ENCODE measurements at regions not wholly inside any gene's neighbourhood (a gene's known extent, or its start where the extent isn't known, plus 50 kb on each side); places are given as distances from the start of the nearest gene placed in this dataset.
A peak's percentile ranks its signal among the peaks of the same experiment; 100 is the strongest.

DNA sequence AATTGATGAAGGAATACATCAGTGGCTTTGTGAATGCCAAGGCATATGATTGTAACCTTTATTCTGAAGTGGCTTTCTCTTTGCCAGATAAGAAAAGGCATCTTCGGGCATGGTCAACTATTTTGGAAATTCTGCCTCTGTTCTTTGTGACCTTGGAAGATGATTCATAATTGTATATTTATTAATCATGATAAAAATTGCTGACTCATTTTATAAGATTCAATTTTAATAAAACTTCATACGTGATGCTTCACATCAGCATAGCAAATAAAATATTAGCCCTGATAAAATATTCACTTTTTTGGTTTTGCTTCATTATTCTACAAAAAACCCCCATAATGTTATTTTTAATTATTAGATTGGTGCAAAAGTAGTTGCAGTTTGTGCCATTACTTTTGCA is 200.5 kb downstream of the MACC1 start (continued):
- peak; percentile 33 to 70; a peak in 3 of 4 replicates for TF ChIP-seq MAFK (conservative IDR thresholded peaks at IDR 0.05 in 1 of 2, IDR thresholded peaks at IDR 0.05 in 1 of 2; ENCODE audit: low read length in 2 of 2)

DNA sequence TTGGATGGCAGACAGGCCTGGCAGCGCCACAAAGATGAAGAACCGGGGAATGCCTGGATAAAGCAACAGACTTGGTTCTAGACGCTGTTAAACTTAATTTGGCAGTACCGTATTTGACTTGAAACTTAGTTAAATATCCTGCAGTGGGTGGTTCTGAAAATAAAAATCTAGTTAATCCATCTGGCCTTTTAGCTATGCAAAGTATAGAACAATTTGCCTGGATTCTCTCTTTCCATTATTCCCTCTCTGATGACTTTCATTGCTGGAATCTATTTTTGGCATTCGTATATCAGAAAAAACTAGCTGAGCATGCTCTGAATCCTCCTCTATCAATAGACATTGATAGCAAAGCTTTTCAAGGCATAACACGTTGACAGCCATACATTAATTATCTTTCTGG is 203.6 kb downstream of the MACC1 start:
- Histone ChIP-seq H3K9ac (ENCODE audit: insufficient read depth, low read depth, low read length) (no peak overlapping the region), H3K4me3 (replicated peaks in 1 of 3; ENCODE audit: insufficient read depth in 1 of 3, low read depth in 2 of 3, low read length in 3 of 3) (no peak overlapping the region), H3K79me2 (ENCODE audit: insufficient read depth, low read length) (no peaks in the 10 kb centered on the region), H3K36me3 (replicated peaks in 1 of 2; ENCODE audit: control insufficient read depth in 1 of 2, insufficient read depth in 2 of 2, low read length in 2 of 2) (no peaks in the 10 kb centered on the region), H3K27me3 (ENCODE audit: control insufficient read depth in 1 of 2, insufficient read depth in 2 of 2, low read length in 2 of 2) (no peaks in the 10 kb centered on the region), H4K20me1 (ENCODE audit: insufficient read depth, low read length) (no peaks in the 10 kb centered on the region), H3K4me1 (ENCODE audit: insufficient read depth, low read length) (no peaks in the 10 kb centered on the region), H2AFZ (ENCODE audit: low read length) (no peak overlapping the region), H3K4me2 (ENCODE audit: low read depth, low read length) (no peak overlapping the region), H3K9me3 (ENCODE audit: low read length) (peaks cover 44% of the 10 kb centered on the region; the same call in 1 of the 2 replicates), H3K27ac (ENCODE audit: extremely low read length, insufficient read depth, low read length) (no peak overlapping the region)
- no TSS peak for BruUV-seq (replicated peaks)
- ChIA-PET CTCF (ENCODE audit: low intra/inter-chr PET ratio, low total read pairs) (no interaction called here), POLR2A (no interaction called here)
- TF ChIP-seq FOSL2 (CRISPR knock-in tag; IDR thresholded peaks at IDR 0.05) (no peak), CAMTA2 (CRISPR knock-in tag; IDR thresholded peaks at IDR 0.05; ENCODE audit: borderline replicate concordance) (no peak), EHMT2 (IDR thresholded peaks at IDR 0.05; ENCODE audit: borderline replicate concordance, low read depth, low read length) (no peak), ZSCAN20 (CRISPR knock-in tag; IDR thresholded peaks at IDR 0.05; ENCODE audit: borderline replicate concordance) (no peak), ZNF10 (CRISPR knock-in tag; IDR thresholded peaks at IDR 0.05; ENCODE audit: borderline replicate concordance, low read depth) (no peak)
- in situ Hi-C loops (cut with HindIII; ENCODE audit: extremely low pct_ligation_motif_present, low pct_unique_long_range_greater_than_20kb) = no loop called here
- no peak for ATAC-seq
- DNase-seq (ENCODE audit: low spot score) = no peak
- intact Hi-C loops (cut with micrococcal nuclease; ENCODE audit: unreplicated experiment) = no loop called here
- 19% methylated on average over 6 of the region's 6 CpGs for WGBS (ENCODE audit: low lambda C conversion rate)
- FAIRE-seq = no peak

DNA sequence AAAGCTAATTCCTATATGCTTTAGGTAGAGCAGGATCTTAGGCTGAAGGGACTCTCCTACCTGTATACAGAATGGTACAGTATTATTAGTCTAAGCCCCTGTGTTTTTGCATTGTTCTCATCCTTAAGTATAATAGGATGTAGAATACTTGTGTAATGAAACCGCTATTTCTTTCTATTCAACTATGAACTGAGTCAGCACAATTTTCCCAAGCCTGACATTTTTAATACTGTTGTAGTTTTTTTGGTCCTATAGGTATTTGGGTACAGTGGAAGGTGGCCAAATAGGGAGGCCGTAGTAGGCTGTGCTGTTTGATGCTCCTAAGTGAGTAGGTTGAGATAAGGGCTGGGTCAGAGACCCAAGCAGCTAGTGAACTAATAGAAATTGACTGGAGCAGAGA is 205.1 kb downstream of the MACC1 start:
- BruUV-seq (replicated peaks) = no TSS peak
- H3K79me2 ChIP-seq (ENCODE audit: insufficient read depth, low read length) = no peaks in the 10 kb centered on the region
- CTCF ChIA-PET (ENCODE audit: low intra/inter-chr PET ratio, low total read pairs) = no interaction called here
- H3K27ac ChIP-seq (ENCODE audit: extremely low read length, insufficient read depth, low read length) = no peak overlapping the region
- DNase-seq (ENCODE audit: low spot score) (no peak), FAIRE-seq (no peak), ATAC-seq (no peak)
- peaks cover 53% of the 10 kb centered on the region; the same call in 1 of the 2 replicates for H3K9me3 ChIP-seq (ENCODE audit: low read length)
- in situ Hi-C loops (cut with HindIII; ENCODE audit: extremely low pct_ligation_motif_present, low pct_unique_long_range_greater_than_20kb) (no loop called here), intact Hi-C loops (cut with micrococcal nuclease; ENCODE audit: unreplicated experiment) (no loop called here)
- H3K36me3 ChIP-seq (replicated peaks in 1 of 2; ENCODE audit: control insufficient read depth in 1 of 2, insufficient read depth in 2 of 2, low read length in 2 of 2) = no peaks in the 10 kb centered on the region
- H3K4me1 ChIP-seq (ENCODE audit: insufficient read depth, low read length) = no peaks in the 10 kb centered on the region
- POLR2A ChIA-PET = no interaction called here
- no peak overlapping the region for H2AFZ ChIP-seq (ENCODE audit: low read length)
- H3K9ac ChIP-seq (ENCODE audit: insufficient read depth, low read depth, low read length) = no peak overlapping the region
- H3K27me3 ChIP-seq (ENCODE audit: control insufficient read depth in 1 of 2, insufficient read depth in 2 of 2, low read length in 2 of 2) = no peaks in the 10 kb centered on the region
- H3K4me3 ChIP-seq (replicated peaks in 1 of 3; ENCODE audit: insufficient read depth in 1 of 3, low read depth in 2 of 3, low read length in 3 of 3) = no peak overlapping the region
- no peak overlapping the region for H3K4me2 ChIP-seq (ENCODE audit: low read depth, low read length)
- no peaks in the 10 kb centered on the region for H4K20me1 ChIP-seq (ENCODE audit: insufficient read depth, low read length)
- TF ChIP-seq ZNF776 (CRISPR knock-in tag; IDR thresholded peaks at IDR 0.05) (no peak), MAFK (conservative IDR thresholded peaks at IDR 0.05 in 1 of 2, IDR thresholded peaks at IDR 0.05 in 1 of 2; ENCODE audit: low read length in 2 of 2) (peak; percentile 54 to 81), MAFF (IDR thresholded peaks at IDR 0.05; ENCODE audit: low read depth, low read length) (peak; percentile 72), CHD2 (IDR thresholded peaks at IDR 0.05; ENCODE audit: low read depth, low read length) (no peak), FOXJ3 (CRISPR knock-in tag; IDR thresholded peaks at IDR 0.05; ENCODE audit: borderline replicate concordance) (no peak), POLR2AphosphoS2 (IDR thresholded peaks at IDR 0.05; ENCODE audit: low read depth, low read length) (no peak)
- WGBS (ENCODE audit: low lambda C conversion rate) = 5% methylated on average over 2 of the region's 2 CpGs

Measured in HepG2 (cell line).